Endothelial cell of umbilical vein (primary cell): ENCODE measurements at regions not wholly inside any gene's neighbourhood (a gene's known extent, or its start where the extent isn't known, plus 50 kb on each side); places are given as distances from the start of the nearest gene placed in this dataset.
"Not testable (repeated sequence)": the region's sequence is repeated elsewhere in the genome, so short reads cannot be mapped to it uniquely, and the experiment has no call there.

ENCODE experiments used
- CTCF ChIP-seq, 2 donors: IDR thresholded peaks; 1 replicate in 1 of 2; 2 replicates in 1 of 2; pipeline ENCODE4 v1.5.1; 2011; ENCODE audit warnings: low read length in 2 of 2, mild to moderate bottlenecking in 2 of 2, moderate library complexity in 2 of 2, control low read depth in 1 of 2, inconsistent platforms in 1 of 2, low read depth in 1 of 2; ENCODE audit not compliant: insufficient read depth in 1 of 2; ENCODE audit errors: extremely low read depth in 1 of 2
- FOS ChIP-seq: IDR thresholded peaks from 2 replicates; pipeline ENCODE4 v1.6.1; 2011; ENCODE audit warnings: mild to moderate bottlenecking, low read length, moderate library complexity, borderline replicate concordance; ENCODE audit not compliant: insufficient read depth
- JUN ChIP-seq: IDR thresholded peaks from 2 replicates; pipeline ENCODE4 v1.6.1; 2011; ENCODE audit warnings: borderline replicate concordance, low read depth; ENCODE audit not compliant: insufficient read length, insufficient read depth
- POLR2A ChIP-seq: IDR thresholded peaks from 2 replicates; pipeline ENCODE4 v1.6.1; 2012; ENCODE audit warnings: low read depth, mild to moderate bottlenecking, control low read depth, low read length
- POLR2AphosphoS5 ChIP-seq: IDR thresholded peaks from 2 replicates; pipeline ENCODE4 v1.6.1; 2012; ENCODE audit warnings: low read depth, mild to moderate bottlenecking, control low read depth, low read length, moderate library complexity; ENCODE audit not compliant: insufficient read depth

- TF ChIP-seq POLR2A; JUN; FOS; CTCF (IDR thresholded peaks at IDR 0.05; ENCODE audit: extremely low read depth in 1 of 2, insufficient read depth in 1 of 2, low read depth in 1 of 2, low read length in 2 of 2); POLR2AphosphoS5: not testable (repeated sequence)
Measured at GRCh38 chr9:40916399-40916783, 212.1 kb downstream of the FOXD4L6 start.
